ENCODE measurements at regions not wholly inside any gene's neighbourhood (a gene's known extent, or its start where the extent isn't known, plus 50 kb on each side); places are given as distances from the start of the nearest gene placed in this dataset.
"Not testable (repeated sequence)": the region's sequence is repeated elsewhere in the genome, so short reads cannot be mapped to it uniquely, and the experiment has no call there.

DNA sequence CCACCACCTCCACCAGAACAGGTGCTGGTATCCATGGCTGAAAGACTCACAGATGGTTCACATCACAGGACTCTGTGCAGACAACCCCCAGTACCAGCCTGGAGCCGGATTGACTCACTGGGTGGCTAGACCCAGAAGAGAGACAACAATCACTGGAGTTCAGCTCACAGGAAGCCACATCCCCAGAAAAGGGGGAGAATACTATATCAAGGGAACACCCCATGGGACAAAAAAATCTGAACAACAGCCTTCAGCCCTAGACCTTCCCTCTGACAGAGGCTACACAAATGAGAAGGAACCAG is 59.4 kb upstream of the MED14 start:
- TF ChIP-seq, protein P1, sequence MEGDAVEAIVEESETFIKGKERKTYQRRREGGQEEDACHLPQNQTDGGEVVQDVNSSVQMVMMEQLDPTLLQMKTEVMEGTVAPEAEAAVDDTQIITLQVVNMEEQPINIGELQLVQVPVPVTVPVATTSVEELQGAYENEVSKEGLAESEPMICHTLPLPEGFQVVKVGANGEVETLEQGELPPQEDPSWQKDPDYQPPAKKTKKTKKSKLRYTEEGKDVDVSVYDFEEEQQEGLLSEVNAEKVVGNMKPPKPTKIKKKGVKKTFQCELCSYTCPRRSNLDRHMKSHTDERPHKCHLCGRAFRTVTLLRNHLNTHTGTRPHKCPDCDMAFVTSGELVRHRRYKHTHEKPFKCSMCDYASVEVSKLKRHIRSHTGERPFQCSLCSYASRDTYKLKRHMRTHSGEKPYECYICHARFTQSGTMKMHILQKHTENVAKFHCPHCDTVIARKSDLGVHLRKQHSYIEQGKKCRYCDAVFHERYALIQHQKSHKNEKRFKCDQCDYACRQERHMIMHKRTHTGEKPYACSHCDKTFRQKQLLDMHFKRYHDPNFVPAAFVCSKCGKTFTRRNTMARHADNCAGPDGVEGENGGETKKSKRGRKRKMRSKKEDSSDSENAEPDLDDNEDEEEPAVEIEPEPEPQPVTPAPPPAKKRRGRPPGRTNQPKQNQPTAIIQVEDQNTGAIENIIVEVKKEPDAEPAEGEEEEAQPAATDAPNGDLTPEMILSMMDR (conservative IDR thresholded peaks at IDR 0.05), result not testable (repeated sequence)
- not testable (repeated sequence) for TF ChIP-seq ZFX (IDR thresholded peaks at IDR 0.05)

Measured in C4-2B (cell line).